ENCODE measurements at regions not wholly inside any gene's neighbourhood (a gene's known extent, or its start where the extent isn't known, plus 50 kb on each side); places are given as distances from the start of the nearest gene placed in this dataset.

GRCh38 chr1:25065321-25065721 lies 135.2 kb upstream of the RUNX3 start:
- TF ChIP-seq, protein P1, sequence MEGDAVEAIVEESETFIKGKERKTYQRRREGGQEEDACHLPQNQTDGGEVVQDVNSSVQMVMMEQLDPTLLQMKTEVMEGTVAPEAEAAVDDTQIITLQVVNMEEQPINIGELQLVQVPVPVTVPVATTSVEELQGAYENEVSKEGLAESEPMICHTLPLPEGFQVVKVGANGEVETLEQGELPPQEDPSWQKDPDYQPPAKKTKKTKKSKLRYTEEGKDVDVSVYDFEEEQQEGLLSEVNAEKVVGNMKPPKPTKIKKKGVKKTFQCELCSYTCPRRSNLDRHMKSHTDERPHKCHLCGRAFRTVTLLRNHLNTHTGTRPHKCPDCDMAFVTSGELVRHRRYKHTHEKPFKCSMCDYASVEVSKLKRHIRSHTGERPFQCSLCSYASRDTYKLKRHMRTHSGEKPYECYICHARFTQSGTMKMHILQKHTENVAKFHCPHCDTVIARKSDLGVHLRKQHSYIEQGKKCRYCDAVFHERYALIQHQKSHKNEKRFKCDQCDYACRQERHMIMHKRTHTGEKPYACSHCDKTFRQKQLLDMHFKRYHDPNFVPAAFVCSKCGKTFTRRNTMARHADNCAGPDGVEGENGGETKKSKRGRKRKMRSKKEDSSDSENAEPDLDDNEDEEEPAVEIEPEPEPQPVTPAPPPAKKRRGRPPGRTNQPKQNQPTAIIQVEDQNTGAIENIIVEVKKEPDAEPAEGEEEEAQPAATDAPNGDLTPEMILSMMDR (conservative IDR thresholded peaks at IDR 0.05; ENCODE audit: low read length), result no peak
- no peak for TF ChIP-seq EZH2phosphoT487 (IDR thresholded peaks at IDR 0.05; ENCODE audit: borderline replicate concordance, low read depth, low read length)
